Lower lobe of right lung (tissue), 2 donors: ENCODE measurements at regions not wholly inside any gene's neighbourhood (a gene's known extent, or its start where the extent isn't known, plus 50 kb on each side); places are given as distances from the start of the nearest gene placed in this dataset.
A peak's percentile ranks its signal among the peaks of the same experiment; 100 is the strongest.

ENCODE experiments used
- ATAC-seq, 2 donors: fragments of 200-7000 bp; cut with Tn5 transposase; one replicate each; pipeline ENCODE4 v1.9.1; 2020 to 2022; ENCODE audit warnings: mild to moderate bottlenecking in 2 of 2, moderate library complexity in 2 of 2
- DNase-seq: peaks from one replicate; pipeline ENCODE4 v3.0.0-alpha.2; 2020
- H3K27ac ChIP-seq: fragments of 200-600 bp; one replicate; pipeline ENCODE4 v1.8.0; 2022
- H3K27me3 ChIP-seq: fragments of 200-600 bp; one replicate; pipeline ENCODE4 v1.8.0; 2022; ENCODE audit warnings: low read depth
- H3K36me3 ChIP-seq: fragments of 200-600 bp; one replicate; pipeline ENCODE4 v1.8.0; 2022; ENCODE audit warnings: mild to moderate bottlenecking
- H3K4me1 ChIP-seq: fragments of 200-600 bp; one replicate; pipeline ENCODE4 v1.8.0; 2022
- H3K4me3 ChIP-seq: fragments of 200-600 bp; one replicate; pipeline ENCODE4 v1.8.0; 2022; ENCODE audit warnings: mild to moderate bottlenecking
- H3K9me3 ChIP-seq: fragments of 200-600 bp; one replicate; pipeline ENCODE4 v1.8.0; 2022
- intact Hi-C: fragments of 100-400 bp; cut with DNase I; formaldehyde crosslinking; loops from one replicate; pipeline ENCODE4 v1.11.0; 2022
- TF ChIP-seq, protein P1 (sequence below): fragments of 200-600 bp; IDR thresholded peaks from one replicate; pipeline ENCODE4 v1.8.0; 2022; ENCODE audit warnings: antibody characterized with exemption, mild to moderate bottlenecking
- donor health status: DM: no; HTN: yes; CAD: no; lungs with severe emphysema.

DNA sequence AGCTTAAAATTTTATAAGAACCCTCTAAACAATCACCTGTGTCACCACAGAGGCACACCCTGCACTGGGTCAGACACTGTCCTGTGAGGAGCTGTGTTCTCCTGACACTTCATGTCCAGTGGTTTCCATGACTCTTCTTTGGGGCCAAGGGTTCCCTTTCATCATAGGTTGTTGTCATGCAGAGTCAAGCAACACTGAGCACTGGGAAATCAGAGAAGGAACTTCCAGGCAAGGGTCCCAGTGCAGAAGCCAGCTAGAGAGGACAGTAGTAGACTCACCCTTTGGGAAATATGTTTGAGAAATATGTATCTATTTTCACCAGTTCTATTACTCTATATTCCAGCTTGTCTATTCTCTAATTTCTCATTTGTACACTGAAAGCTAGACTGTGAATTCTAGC lies 56.4 kb upstream of the PRSS58 start:
- H3K9me3 ChIP-seq: no peaks in the 10 kb centered on the region
- DNase-seq (no peak), ATAC-seq (no peak)
- H3K27ac ChIP-seq: no peak overlapping the region
- no peaks in the 10 kb centered on the region for H3K27me3 ChIP-seq
- no peak overlapping the region for H3K4me3 ChIP-seq
- no peaks in the 10 kb centered on the region for H3K36me3 ChIP-seq
- TF ChIP-seq, protein P1, sequence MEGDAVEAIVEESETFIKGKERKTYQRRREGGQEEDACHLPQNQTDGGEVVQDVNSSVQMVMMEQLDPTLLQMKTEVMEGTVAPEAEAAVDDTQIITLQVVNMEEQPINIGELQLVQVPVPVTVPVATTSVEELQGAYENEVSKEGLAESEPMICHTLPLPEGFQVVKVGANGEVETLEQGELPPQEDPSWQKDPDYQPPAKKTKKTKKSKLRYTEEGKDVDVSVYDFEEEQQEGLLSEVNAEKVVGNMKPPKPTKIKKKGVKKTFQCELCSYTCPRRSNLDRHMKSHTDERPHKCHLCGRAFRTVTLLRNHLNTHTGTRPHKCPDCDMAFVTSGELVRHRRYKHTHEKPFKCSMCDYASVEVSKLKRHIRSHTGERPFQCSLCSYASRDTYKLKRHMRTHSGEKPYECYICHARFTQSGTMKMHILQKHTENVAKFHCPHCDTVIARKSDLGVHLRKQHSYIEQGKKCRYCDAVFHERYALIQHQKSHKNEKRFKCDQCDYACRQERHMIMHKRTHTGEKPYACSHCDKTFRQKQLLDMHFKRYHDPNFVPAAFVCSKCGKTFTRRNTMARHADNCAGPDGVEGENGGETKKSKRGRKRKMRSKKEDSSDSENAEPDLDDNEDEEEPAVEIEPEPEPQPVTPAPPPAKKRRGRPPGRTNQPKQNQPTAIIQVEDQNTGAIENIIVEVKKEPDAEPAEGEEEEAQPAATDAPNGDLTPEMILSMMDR: no peak
- H3K4me1 ChIP-seq: no peaks in the 10 kb centered on the region
- intact Hi-C loops: no loop called here

DNA sequence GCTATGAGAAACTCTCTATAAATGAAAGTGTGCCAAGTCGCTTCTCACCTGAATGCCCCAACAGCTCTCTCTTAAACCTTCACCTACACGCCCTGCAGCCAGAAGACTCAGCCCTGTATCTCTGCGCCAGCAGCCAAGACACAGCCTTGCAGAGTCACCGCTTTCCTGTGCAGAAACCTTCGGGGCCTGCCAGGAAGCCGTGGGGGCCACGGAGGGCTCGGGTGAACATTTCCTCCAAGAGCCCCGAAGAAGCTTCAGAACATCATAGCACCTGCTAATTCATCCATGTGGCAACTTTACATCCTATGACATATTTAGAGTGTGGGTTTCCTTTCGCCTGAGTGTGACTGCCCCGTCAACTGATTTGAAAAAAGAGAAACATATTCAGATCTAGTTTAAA lies 55.7 kb upstream of the PRSS58 start:
- Histone ChIP-seq H3K9me3 (no peaks in the 10 kb centered on the region), H3K27me3 (no peaks in the 10 kb centered on the region), H3K36me3 (no peaks in the 10 kb centered on the region), H3K4me1 (no peaks in the 10 kb centered on the region), H3K27ac (no peak overlapping the region), H3K4me3 (no peak overlapping the region)
- intact Hi-C loops: no loop called here
- no peak for DNase-seq
- ATAC-seq: no peak
- TF ChIP-seq, protein P1: no peak

DNA sequence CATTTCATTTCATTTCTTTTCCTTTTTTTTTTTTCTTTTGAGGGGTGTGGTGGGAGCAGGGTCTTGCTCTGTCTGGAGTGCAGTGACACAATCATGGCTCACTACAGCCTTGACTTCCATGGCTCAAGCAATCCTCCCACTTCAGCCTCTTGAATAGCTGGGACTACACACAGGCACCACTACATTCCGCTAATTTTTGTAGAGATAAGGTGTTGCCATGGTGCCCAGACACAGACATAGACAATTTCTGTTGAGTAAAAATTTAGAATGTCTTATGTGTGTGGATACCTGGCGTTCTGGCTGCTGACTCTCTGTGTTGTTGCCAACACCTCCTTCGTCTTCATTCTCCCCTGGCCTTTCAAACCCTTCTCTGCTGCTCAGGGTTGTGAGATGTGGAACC lies 54.0 kb upstream of the PRSS58 start:
- Histone ChIP-seq H3K4me1 (no peaks in the 10 kb centered on the region), H3K36me3 (no peaks in the 10 kb centered on the region), H3K27me3 (no peaks in the 10 kb centered on the region), H3K9me3 (no peaks in the 10 kb centered on the region), H3K27ac (no peak overlapping the region), H3K4me3 (no peak overlapping the region)
- TF ChIP-seq, protein P1: no peak
- peak in 1 of 2 donors; percentile 49 for ATAC-seq
- no peak for DNase-seq
- intact Hi-C loops: no loop called here

DNA sequence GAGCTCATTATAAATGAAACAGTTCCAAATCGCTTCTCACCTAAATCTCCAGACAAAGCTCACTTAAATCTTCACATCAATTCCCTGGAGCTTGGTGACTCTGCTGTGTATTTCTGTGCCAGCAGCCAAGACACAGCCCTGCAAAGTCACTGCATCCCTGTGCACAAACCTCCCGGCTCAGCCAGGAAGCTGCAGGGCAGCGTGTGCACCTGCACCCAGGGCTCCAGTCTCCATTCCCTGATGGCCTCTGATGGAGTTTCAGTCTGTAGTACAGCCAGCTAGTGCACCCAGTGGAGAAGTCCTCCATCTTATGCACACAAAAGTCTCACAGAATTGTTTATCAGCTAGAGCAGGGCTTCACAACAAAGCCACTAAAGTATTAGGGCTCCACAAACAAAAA lies 51.1 kb upstream of the PRSS58 start:
- H3K4me3 ChIP-seq: no peak overlapping the region
- TF ChIP-seq, protein P1: no peak
- no peaks in the 10 kb centered on the region for H3K9me3 ChIP-seq
- H3K36me3 ChIP-seq: no peaks in the 10 kb centered on the region
- H3K27me3 ChIP-seq: no peaks in the 10 kb centered on the region
- no peak for DNase-seq
- H3K27ac ChIP-seq: no peak overlapping the region
- ATAC-seq: peak in 1 of 2 donors; percentile 22
- intact Hi-C loops: no loop called here
- no peaks in the 10 kb centered on the region for H3K4me1 ChIP-seq

DNA sequence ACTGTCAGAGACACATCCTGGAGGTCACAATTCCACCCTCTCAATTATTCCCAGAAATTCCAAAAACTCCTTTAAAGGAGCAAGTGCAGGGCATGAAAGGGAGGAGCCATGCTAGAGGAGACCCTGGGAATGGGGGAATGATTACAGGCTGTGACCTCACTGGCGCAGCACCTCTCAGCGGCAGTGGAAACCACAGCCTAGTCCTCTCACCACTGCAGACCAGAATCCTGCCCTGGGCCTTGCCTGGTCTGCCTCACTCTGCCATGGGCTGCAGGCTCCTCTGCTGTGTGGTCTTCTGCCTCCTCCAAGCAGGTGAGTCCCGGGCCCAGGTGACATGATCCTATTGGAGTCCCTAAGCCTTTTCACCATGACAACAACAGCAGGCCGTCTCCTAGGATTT lies 50.5 kb upstream of the PRSS58 start:
- TF ChIP-seq, protein P1: no peak
- Histone ChIP-seq H3K4me3 (no peak overlapping the region), H3K4me1 (no peaks in the 10 kb centered on the region), H3K27ac (no peak overlapping the region), H3K9me3 (no peaks in the 10 kb centered on the region), H3K36me3 (no peaks in the 10 kb centered on the region), H3K27me3 (no peaks in the 10 kb centered on the region)
- ATAC-seq: peak in 1 of 2 donors; percentile 57
- intact Hi-C loops: no loop called here
- no peak for DNase-seq
